Lower lobe of right lung (tissue), 2 donors: ENCODE measurements at regions not wholly inside any gene's neighbourhood (a gene's known extent, or its start where the extent isn't known, plus 50 kb on each side); places are given as distances from the start of the nearest gene placed in this dataset.

Experiments
- ATAC-seq, 2 donors: fragments of 200-7000 bp; cut with Tn5 transposase; one replicate each; pipeline ENCODE4 v1.9.1; 2020 to 2022; ENCODE audit warnings: mild to moderate bottlenecking in 2 of 2, moderate library complexity in 2 of 2
- DNase-seq: peaks from one replicate; pipeline ENCODE4 v3.0.0-alpha.2; 2020
- H3K27ac ChIP-seq: fragments of 200-600 bp; one replicate; pipeline ENCODE4 v1.8.0; 2022
- H3K27me3 ChIP-seq: fragments of 200-600 bp; one replicate; pipeline ENCODE4 v1.8.0; 2022; ENCODE audit warnings: low read depth
- H3K36me3 ChIP-seq: fragments of 200-600 bp; one replicate; pipeline ENCODE4 v1.8.0; 2022; ENCODE audit warnings: mild to moderate bottlenecking
- H3K4me1 ChIP-seq: fragments of 200-600 bp; one replicate; pipeline ENCODE4 v1.8.0; 2022
- H3K4me3 ChIP-seq: fragments of 200-600 bp; one replicate; pipeline ENCODE4 v1.8.0; 2022; ENCODE audit warnings: mild to moderate bottlenecking
- H3K9me3 ChIP-seq: fragments of 200-600 bp; one replicate; pipeline ENCODE4 v1.8.0; 2022
- CTCF ChIP-seq: fragments of 200-600 bp; IDR thresholded peaks from one replicate; pipeline ENCODE4 v1.8.0; 2022; ENCODE audit warnings: antibody characterized with exemption, mild to moderate bottlenecking
- intact Hi-C: fragments of 100-400 bp; cut with DNase I; formaldehyde crosslinking; loops from one replicate; pipeline ENCODE4 v1.11.0; 2022
- donor health status: DM: no; HTN: yes; CAD: no; lungs with severe emphysema.

GRCh38 chr16:51938861-51939260, 608.1 kb downstream of the TOX3 start:
- DNase-seq, result no peak
- TF ChIP-seq CTCF, result no peak
- H3K4me3 ChIP-seq, result no peak overlapping the region
- H3K36me3 ChIP-seq, result no peaks in the 10 kb centered on the region
- H3K27ac ChIP-seq, result no peak overlapping the region
- ATAC-seq, result no peak
- H3K4me1 ChIP-seq, result no peaks in the 10 kb centered on the region
- no peaks in the 10 kb centered on the region for H3K9me3 ChIP-seq
- no peaks in the 10 kb centered on the region for H3K27me3 ChIP-seq
- intact Hi-C loops, result no loop called here

GRCh38 chr16:51937771-51938170, 609.2 kb downstream of the TOX3 start:
- intact Hi-C loops, result no loop called here
- ATAC-seq (no peak), DNase-seq (no peak)
- no peaks in the 10 kb centered on the region for H3K9me3 ChIP-seq
- no peak overlapping the region for H3K27ac ChIP-seq
- H3K27me3 ChIP-seq, result no peaks in the 10 kb centered on the region
- no peak for TF ChIP-seq CTCF
- H3K4me1 ChIP-seq, result no peaks in the 10 kb centered on the region
- H3K4me3 ChIP-seq, result no peak overlapping the region
- no peaks in the 10 kb centered on the region for H3K36me3 ChIP-seq

GRCh38 chr16:51936846-51937245, 610.1 kb downstream of the TOX3 start:
- no peak for TF ChIP-seq CTCF
- Histone ChIP-seq H3K9me3 (no peaks in the 10 kb centered on the region), H3K27ac (no peak overlapping the region), H3K4me3 (no peak overlapping the region), H3K4me1 (no peaks in the 10 kb centered on the region), H3K27me3 (no peaks in the 10 kb centered on the region), H3K36me3 (no peaks in the 10 kb centered on the region)
- ATAC-seq (no peak), DNase-seq (no peak)
- intact Hi-C loops, result no loop called here

GRCh38 chr16:51932317-51932716, 614.6 kb downstream of the TOX3 start:
- no peaks in the 10 kb centered on the region for H3K36me3 ChIP-seq
- H3K27me3 ChIP-seq, result no peaks in the 10 kb centered on the region
- no peak for DNase-seq
- no peak for ATAC-seq
- no peak overlapping the region for H3K27ac ChIP-seq
- H3K4me1 ChIP-seq, result no peaks in the 10 kb centered on the region
- H3K4me3 ChIP-seq, result no peak overlapping the region
- intact Hi-C loops, result no loop called here
- H3K9me3 ChIP-seq, result no peaks in the 10 kb centered on the region
- TF ChIP-seq CTCF, result no peak

GRCh38 chr16:51931653-51932052, 615.3 kb downstream of the TOX3 start:
- H3K27me3 ChIP-seq, result no peaks in the 10 kb centered on the region
- H3K36me3 ChIP-seq, result no peaks in the 10 kb centered on the region
- no peak for TF ChIP-seq CTCF
- intact Hi-C loops, result no loop called here
- ATAC-seq (no peak), DNase-seq (no peak)
- H3K9me3 ChIP-seq, result no peaks in the 10 kb centered on the region
- no peak overlapping the region for H3K4me3 ChIP-seq
- no peak overlapping the region for H3K27ac ChIP-seq
- no peaks in the 10 kb centered on the region for H3K4me1 ChIP-seq

GRCh38 chr16:51924744-51925143, 622.2 kb downstream of the TOX3 start:
- ATAC-seq (no peak), DNase-seq (no peak)
- H3K4me1 ChIP-seq, result no peaks in the 10 kb centered on the region
- no peak overlapping the region for H3K4me3 ChIP-seq
- no peaks in the 10 kb centered on the region for H3K9me3 ChIP-seq
- TF ChIP-seq CTCF, result no peak
- H3K36me3 ChIP-seq, result no peaks in the 10 kb centered on the region
- intact Hi-C loops, result no loop called here
- no peak overlapping the region for H3K27ac ChIP-seq
- H3K27me3 ChIP-seq, result no peaks in the 10 kb centered on the region
